ENCODE measurements at regions not wholly inside any gene's neighbourhood (a gene's known extent, or its start where the extent isn't known, plus 50 kb on each side); places are given as distances from the start of the nearest gene placed in this dataset.

DNA sequence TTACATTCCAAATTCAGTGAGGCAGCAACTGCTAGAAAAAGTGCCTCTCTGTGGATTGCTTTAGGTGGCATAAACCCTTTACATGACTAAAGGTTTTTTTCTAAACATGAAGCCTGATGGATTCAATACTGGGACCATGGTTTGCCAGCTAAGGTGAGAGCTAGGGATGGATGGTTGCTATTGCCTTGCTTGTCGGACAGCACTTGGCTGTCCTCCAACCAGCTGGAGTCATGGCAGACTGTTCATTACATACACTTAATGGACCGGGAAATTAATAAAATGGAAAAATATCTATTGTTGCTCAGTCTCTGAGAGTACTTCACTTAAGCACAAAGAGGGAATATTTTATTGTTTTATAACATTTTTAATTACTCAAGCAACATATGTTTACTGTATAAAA is 116.9 kb upstream of the TRPC7 start:
- intact Hi-C loops (cut with DNase I): no loop called here
- H3K36me3 ChIP-seq: no peaks in the 10 kb centered on the region
- H3K9me3 ChIP-seq: no peaks in the 10 kb centered on the region
- WGBS, 2 donors: 73 to 81% methylated on average over 2 of the region's 2 CpGs
- DNase-seq: no peak
- no peak overlapping the region for H3K27ac ChIP-seq
- H3K4me1 ChIP-seq: no peaks in the 10 kb centered on the region
- TF ChIP-seq, protein P1, sequence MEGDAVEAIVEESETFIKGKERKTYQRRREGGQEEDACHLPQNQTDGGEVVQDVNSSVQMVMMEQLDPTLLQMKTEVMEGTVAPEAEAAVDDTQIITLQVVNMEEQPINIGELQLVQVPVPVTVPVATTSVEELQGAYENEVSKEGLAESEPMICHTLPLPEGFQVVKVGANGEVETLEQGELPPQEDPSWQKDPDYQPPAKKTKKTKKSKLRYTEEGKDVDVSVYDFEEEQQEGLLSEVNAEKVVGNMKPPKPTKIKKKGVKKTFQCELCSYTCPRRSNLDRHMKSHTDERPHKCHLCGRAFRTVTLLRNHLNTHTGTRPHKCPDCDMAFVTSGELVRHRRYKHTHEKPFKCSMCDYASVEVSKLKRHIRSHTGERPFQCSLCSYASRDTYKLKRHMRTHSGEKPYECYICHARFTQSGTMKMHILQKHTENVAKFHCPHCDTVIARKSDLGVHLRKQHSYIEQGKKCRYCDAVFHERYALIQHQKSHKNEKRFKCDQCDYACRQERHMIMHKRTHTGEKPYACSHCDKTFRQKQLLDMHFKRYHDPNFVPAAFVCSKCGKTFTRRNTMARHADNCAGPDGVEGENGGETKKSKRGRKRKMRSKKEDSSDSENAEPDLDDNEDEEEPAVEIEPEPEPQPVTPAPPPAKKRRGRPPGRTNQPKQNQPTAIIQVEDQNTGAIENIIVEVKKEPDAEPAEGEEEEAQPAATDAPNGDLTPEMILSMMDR (IDR thresholded peaks at IDR 0.05): no peak
- no peak for TF ChIP-seq POLR2A (IDR thresholded peaks at IDR 0.05)
- H3K27me3 ChIP-seq: peaks cover 0 to 3% (median 0%) of the 10 kb centered on the region in 4 donors
- H3K4me3 ChIP-seq: no peak overlapping the region

DNA sequence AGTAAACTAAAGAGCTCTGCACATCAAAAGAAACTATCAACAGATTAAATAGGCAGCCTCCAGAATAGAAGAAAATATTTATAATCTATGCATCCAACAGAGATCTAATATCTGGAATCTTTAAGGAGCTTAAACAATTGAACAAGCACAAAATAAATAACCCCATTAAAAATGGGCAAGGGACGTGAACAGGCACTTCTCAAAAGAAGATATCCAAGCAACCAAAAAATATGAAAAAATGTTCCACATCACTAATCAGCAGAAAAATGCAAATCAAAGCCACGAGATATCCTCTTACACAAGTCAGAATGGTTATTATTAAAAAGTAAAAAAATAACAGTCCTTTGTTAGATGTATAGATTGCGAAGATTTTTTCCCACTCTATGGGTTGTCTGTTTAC is 109.1 kb upstream of the TRPC7 start:
- H3K9me3 ChIP-seq: no peaks in the 10 kb centered on the region
- H3K4me3 ChIP-seq: no peak overlapping the region
- no peak for TF ChIP-seq POLR2A (IDR thresholded peaks at IDR 0.05)
- TF ChIP-seq, protein P1 (IDR thresholded peaks at IDR 0.05): no peak
- no peak for DNase-seq
- H3K4me1 ChIP-seq: no peaks in the 10 kb centered on the region
- no peaks in the 10 kb centered on the region for H3K36me3 ChIP-seq
- no peaks in the 10 kb centered on the region for H3K27me3 ChIP-seq
- H3K27ac ChIP-seq: no peak overlapping the region
- 58 to 60% methylated on average over 3 of the region's 3 CpGs for WGBS, 2 donors
- intact Hi-C loops (cut with DNase I): no loop called here

DNA sequence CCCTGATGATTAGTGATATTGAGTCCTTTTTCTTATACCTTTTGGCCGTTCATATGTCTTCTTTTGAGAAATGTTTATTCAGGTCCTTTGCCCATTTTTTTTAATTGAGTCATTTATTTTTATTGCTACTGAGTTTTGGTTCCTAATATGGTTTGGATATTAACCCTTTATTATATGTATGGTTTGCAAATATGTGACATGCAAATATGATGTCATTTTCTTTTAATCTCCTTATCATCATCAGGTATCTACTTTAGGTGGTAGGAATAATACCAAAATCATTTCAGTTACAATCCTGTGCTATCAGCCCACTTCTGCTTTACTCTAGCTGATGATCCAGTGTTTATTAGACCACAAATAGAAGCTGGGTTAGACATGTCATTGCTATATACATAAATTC is 102.3 kb upstream of the TRPC7 start:
- no peak for DNase-seq
- TF ChIP-seq, protein P1 (IDR thresholded peaks at IDR 0.05): no peak
- no peak for TF ChIP-seq POLR2A (IDR thresholded peaks at IDR 0.05)
- H3K4me1 ChIP-seq: no peaks in the 10 kb centered on the region
- no peak overlapping the region for H3K27ac ChIP-seq
- no peaks in the 10 kb centered on the region for H3K9me3 ChIP-seq
- no peaks in the 10 kb centered on the region for H3K27me3 ChIP-seq
- 19 to 49% methylated on average over 1 of the region's 1 CpG for WGBS, 2 donors
- no peak overlapping the region for H3K4me3 ChIP-seq
- H3K36me3 ChIP-seq: no peaks in the 10 kb centered on the region
- intact Hi-C loops (cut with DNase I): no loop called here

DNA sequence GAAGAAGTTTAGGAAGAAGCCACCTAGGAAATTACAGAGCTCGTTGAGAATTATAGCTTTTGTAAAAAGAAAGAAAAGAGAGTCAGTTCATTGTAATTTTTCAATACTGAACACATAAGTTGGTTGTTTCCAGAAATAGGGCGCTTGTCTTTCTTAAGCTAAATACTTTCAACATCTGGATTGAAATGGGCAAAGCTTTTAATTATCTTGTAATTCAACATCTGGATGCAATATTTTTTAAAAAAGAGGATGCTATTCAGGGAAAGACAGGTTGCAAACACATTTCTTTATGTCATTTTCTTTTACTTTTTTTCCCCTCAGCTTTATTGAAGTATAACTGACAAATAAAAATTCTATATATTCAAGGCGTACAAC is 100.7 kb upstream of the TRPC7 start:
- Histone ChIP-seq H3K4me1 (no peaks in the 10 kb centered on the region), H3K4me3 (no peak overlapping the region), H3K9me3 (no peaks in the 10 kb centered on the region), H3K36me3 (no peaks in the 10 kb centered on the region), H3K27me3 (no peaks in the 10 kb centered on the region), H3K27ac (no peak overlapping the region)
- 52 to 62% methylated on average over 3 of the region's 3 CpGs for WGBS, 2 donors
- TF ChIP-seq, protein P1 (IDR thresholded peaks at IDR 0.05): no peak
- TF ChIP-seq POLR2A (IDR thresholded peaks at IDR 0.05): no peak
- DNase-seq: no peak
- intact Hi-C loops (cut with DNase I): no loop called here

DNA sequence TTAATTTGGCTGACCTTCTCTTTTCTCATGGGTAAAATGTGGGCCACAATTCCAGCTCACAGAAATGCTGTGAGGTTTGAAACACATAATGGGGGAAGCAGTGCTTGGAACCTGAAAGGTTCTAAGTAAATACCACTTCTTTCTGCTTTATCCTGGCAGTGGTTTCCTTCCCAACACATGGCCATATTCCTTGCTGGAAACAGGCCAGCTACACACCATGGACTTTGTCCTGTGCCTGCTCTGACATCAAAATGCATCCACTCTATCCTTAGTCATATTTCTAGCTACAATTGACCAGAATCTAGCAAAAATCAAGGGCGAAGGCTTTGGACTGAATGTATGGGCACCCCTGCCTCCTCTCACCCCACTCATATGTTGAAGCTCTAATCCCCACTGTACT is 93.1 kb upstream of the TRPC7 start:
- intact Hi-C loops (cut with DNase I): no loop called here
- WGBS, 2 donors: 63 to 71% methylated on average over 1 of the region's 1 CpG
- no peak overlapping the region for H3K4me3 ChIP-seq
- no peak for DNase-seq
- H3K9me3 ChIP-seq: no peaks in the 10 kb centered on the region
- TF ChIP-seq, protein P1 (IDR thresholded peaks at IDR 0.05): no peak
- no peak for TF ChIP-seq POLR2A (IDR thresholded peaks at IDR 0.05)
- no peaks in the 10 kb centered on the region for H3K27me3 ChIP-seq
- no peaks in the 10 kb centered on the region for H3K36me3 ChIP-seq
- H3K4me1 ChIP-seq: no peaks in the 10 kb centered on the region
- no peak overlapping the region for H3K27ac ChIP-seq
